NCI-H2081 treated with DMSO at 0.1 percent for 48 hours (cell line): ENCODE measurements at regions not wholly inside any gene's neighbourhood (a gene's known extent, or its start where the extent isn't known, plus 50 kb on each side); places are given as distances from the start of the nearest gene placed in this dataset.

Experiments used
- DNase-seq: peaks from one replicate; lab custom pipeline; 2025; lab: John Stamatoyannopoulos, UW

DNA sequence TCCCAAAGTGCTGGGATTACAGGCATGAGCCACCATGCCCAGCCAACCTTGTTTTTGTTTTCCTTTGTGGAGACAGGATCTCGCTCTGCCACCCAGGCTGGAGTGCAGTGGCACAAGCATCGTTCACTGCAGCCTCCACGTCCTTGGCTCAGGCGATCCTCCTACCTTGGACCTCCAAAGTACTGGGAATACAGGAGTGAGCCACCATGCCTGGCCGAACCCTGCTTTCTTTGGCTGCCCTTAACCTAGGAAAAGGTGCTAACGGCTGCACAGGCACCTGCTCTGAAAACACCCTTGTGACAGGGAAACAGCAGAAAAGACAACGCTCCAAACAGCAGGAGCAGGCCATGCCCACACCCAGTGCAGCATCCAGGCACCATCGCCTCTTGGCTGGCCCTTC, 71.9 kb downstream of the OAT start:
- no peak for DNase-seq

DNA sequence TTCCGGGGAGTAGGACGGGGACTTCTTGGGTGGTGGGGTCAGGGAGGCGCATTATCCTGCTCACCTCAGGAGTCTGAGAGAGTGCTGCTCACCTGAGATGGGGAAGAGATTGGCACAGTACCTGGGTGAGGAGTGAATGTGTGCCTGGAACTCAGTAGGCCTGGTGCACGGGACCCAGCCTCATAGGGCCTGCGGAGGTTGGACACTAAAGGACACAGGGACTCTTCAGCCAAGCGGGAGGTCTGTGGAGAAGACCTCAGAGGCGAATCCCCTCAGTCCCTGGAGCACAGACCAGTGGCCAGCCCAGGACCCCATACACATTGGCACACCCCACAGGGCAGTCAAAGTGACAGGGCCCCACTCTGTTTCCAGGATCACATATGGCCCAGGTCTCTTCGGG, 73.2 kb downstream of the OAT start:
- DNase-seq: no peak

DNA sequence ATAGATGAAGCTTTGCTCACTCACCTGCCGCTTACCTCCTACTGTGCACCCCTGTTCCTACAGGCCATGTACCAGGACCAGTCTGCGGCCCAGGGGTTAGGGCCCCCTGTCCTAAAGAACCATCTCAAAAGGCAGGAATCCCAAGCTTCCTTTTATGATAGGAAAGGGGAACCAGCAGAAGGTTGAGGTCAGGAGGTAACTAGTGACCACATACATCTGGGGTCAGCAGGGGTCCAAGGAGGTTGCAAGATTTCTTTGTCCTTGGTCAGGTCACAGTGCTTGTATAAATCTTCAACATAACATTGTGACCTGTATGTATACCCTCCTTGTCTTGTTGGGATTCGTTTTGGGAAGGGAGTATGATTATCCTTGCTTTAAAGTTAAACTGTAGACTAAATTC, 73.8 kb downstream of the OAT start:
- DNase-seq: no peak

DNA sequence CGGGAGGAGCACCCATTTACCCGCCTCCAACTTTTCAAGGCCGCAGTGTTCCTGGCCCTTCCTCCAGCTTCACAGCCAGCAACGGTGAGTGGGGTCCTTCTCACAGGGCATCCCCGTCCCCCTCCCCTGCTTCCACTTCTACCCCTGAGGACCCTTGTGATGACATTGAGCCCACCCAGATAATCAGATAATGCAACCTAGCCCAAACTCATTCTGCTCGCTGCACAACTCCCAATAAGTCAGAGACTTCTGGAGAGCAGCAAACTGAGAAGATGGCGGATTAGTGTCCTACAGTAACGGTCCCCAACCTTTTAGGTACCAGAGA, 74.5 kb downstream of the OAT start:
- no peak for DNase-seq

DNA sequence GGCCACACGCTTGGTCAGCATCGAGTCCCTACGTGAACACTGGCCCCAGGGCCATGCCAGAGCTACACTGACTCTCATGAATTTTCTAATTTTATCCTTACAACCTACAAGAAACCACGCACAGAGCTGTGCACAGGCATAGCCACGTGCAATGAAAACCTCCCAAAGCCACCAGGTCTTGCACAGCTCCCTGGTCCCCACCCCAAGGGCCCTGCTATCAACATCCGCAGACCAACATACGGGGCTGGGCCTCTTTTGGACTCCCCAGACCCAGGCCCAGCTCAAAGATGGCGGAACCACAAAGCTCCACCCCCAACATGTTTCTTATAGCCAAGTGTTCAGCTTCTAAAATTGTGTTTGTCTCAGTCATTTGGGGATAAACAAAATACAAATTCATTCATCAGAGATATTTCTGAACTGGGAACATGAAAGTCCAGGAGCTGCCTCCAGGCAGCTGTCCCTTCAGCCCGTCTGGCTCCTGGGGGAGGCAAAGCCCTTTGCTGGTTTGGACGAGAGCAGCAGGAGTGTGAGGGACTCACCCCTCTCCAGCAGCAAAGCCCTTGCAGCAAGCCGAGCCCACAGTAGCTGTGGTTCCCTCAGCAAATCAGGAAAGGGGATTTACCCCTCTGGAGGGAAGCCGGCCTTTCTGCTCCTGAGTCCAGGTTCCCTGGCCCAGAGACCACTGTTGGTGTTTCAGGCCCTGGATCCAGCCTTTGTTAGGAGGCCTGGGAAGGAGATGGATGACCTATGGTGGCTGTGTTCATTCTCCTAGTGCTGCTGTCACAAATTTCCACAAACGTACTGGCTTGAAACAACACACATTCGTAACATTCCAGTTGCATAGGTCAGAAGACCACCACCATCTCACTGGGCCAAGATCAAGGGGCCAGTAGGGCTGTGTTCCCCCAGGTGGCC, 75.1 kb downstream of the OAT start:
- no peak for DNase-seq

DNA sequence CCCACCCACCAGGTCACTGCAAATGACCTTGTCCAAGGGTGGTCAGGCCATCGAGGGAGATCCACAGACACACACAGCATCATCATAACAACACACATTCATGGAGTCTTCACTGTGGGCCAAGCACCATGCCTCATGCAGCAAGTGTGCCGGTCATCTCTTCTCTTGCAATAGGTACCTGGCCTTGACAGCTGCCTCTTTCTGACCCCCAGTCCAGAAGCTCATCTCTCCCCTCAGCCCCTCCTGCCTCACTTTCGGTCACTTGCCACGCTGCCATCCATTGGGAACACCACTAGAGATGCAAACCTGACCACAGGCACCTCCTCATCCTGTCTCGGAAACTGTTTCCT, 75.9 kb downstream of the OAT start:
- DNase-seq: no peak

DNA sequence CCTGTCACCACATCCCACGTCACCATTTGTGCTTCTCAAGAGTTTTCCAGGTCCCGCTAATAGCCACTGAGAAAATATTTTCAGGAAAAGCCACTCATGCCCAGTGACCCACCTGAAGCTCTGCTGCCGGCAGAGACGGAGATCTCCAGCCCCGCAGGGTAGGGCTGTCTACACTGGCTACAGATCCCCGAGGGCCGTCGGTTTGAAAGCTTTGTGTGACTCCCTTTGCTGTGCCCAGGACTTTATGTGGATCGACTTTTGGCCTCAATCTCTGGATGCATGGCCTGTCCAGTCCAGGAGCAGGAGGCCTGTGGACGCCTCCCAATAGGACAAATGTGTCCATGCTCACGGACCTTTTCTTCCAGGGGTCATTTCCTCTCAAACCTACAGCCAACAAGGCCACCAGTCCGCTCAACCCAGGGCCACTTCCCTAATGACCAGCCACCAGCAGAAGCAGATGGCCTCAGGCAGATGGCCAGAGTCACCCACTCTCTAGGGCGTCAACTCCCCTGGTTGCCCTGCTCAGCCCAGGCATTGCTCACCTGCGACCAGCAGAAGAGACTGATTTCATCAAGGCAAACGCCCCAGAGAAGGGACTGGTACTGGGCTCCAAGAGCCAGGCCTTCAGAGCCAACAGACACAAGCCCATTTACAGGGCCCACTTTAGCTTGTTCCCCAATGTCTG, 76.4 kb downstream of the OAT start:
- no peak for DNase-seq

DNA sequence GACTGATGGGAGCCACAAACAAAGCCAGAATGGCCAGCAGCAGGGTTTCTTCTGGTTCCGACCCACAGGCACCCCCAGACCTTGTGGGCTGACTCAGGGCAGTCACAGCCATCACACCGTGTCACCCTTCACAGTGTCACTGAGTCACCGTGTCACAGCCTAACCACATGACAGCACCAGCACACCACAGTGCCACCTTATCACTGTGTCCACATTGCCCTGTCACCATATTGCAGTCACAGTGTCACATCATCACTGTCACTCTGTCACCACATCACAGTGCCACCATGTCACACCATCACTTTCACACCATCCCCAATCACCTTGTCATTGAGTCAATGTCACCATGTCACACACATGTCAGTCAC, 77.0 kb downstream of the OAT start:
- no peak for DNase-seq

DNA sequence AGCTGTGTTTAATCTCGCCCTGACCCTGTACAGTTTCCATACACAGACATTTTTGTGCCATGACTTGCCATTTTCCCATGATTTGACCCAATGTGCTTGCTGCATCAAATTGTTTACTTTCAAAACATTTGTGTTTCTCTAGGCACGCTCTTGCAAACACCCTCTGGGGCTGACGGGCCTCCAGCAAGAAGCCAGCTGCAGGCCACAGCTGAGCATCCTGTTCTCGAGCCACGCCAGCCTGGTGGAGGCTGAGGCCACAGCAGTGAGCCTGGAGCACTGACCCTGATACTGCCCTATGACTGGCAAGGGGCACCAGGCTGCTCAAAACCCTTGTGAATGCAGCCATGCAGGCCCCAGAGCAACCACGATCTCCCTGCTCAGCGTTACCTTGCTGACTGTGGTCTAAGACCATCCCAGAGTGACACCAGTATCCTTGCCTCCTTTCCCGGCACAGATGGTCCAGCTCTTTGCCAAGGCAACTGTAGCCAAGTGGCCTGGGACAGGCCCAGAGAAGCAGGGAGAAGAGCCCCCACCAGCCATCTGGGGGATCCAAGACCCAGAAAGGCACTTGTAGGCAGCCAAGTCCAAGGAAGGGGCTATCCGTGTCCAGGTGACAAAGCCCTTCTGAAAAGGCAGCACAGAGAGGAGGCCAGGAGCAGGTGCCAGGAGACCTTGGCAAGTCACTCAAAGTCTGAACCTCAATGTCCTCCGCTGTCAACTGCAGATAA, 78.5 kb downstream of the OAT start:
- no peak for DNase-seq

DNA sequence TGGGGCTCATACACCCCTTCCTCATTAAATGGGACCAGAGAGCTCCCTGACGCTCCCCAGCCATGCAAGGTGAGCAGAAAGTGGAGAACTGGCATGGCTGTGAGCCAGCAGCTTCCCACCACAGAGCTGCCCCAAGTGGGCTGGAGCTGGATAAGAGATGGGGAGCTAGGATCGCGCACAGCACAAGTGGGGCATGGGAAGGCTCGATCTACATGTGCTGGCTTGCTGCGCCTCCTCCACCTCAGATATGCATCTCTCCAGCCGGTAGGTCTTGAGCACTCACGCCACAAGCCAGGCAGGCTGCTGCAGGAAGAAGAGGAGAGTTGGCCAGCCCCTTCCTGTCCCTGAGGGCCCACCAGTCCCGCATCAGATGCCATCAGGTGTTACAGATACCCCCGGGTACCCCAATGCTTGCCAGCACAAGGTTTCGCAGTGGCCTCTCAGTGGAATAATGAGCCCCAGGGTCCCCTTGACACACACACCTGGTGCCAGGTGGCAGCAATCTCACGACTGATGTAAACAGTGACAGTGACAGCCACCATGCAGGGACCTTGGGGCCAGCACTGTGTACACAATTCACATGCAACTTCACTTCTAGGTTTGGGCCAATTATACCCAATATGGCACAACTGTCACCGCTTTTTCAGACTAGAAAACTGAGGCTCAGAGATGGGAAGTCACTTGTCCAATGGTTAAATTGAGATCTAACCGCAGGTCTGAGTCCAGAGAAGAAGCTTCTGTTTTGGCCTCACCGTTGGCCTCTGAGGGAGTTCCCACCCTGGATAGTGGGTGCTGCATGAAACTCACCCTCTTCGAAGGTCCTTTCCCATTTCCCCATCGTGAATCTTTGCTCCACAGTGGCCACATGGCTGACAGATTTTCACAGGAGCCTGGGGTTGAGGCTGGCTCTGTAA, 79.3 kb downstream of the OAT start:
- no peak for DNase-seq

DNA sequence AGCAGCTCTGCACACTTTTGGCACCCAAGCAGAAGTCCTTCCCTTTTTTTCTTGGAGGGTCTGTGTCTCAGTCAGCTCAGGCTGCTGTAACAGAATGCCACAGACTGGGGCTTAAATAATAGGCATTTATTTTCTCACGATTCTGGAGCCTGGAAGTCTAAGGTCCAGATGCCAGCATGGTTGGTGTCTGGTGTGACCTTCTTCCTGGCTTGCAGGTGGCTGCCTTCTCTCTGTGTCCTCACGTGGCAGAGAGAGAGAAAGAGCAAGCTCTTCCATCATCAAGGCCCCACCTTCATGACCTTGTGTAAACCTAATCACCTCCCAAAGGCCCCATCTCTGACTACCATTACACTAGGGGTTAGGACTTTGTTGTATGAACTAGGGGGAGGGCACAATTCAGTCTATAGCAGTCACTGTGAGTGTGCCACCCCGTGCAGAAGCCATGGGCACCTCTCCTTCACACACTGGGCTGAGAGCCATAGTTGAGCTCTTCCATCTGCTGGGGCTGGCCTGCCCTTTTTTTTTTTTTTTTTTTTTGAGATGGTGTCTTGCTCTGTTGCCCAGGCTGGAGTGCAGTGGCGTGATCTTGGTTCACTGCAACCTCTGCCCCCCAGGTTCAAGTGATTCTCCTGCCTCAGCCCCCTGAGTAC, 80.3 kb downstream of the OAT start:
- no peak for DNase-seq

DNA sequence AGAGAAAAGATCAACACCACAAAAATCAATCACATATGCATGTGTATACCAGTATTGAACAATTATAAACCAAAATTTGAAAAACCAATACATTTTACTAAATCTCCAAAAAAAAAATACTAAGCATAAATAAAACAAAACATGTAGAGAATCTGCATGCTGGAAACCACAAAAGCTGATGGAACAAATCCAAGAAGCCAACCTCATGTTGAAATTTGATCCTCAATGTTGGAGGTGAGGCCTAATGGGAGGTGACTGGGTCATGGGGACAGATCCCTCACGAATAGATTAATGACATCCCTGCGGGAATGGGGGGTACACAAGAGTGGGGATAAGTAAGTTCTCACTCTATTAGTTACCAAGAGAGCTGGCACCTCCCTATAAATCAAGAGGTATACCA, 82.5 kb downstream of the OAT start:
- no peak for DNase-seq

DNA sequence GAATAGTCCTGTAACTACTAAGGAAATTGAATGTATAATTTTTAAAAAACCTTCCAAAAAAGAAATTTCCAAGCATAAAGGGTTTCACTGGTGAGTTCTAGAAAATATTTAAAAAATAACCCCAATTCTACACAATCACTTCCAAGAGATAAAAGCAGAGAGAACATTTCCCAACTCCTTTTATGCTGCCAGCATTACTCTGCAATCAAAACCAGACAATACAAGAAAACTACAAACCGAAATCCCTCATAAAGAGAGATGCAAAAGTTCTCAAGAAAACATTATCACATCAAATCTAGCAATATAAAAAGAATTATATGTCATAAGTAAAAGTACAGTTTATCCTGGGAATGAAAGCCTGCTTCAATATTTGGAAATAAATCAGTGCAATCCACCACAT, 84.8 kb downstream of the OAT start:
- no peak for DNase-seq

DNA sequence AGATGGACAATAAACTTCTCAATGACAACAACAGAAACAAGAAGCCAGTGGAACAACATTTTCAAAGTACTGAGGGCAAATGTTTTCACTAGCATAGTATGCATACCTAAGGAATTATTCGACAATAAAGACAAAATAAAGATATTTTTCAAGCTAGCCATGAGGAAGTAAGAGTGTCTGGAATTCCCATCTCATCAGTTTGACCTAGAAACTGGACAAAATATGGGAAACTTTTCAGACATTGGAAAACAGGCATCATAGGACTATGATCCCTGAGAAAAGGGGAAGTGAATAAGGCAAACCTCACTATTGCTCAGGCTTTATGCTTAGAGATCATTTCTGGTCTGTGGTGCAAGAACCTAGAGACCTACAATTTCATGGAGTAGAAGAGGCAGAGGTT, 86.3 kb downstream of the OAT start:
- no peak for DNase-seq

DNA sequence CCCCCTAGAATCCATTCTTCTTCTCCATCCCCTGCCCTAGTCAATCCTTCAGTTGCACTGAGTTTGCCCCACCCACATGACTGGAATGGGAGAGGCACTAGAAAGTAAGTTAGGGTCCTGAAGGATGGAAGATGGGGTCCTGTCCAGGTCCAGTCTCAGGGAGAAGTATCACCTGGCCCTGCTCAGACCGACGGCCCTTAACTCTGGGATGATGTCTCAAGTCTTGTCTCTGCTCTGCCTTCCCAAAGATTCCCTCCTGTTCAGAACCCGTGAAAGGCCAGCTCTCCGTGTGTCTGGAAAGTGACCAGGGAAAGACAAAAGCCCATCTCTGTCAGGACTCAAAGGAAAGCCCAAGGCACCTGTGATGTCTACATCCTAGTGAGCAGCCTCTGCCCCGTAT, 88.8 kb downstream of the OAT start:
- DNase-seq: no peak

DNA sequence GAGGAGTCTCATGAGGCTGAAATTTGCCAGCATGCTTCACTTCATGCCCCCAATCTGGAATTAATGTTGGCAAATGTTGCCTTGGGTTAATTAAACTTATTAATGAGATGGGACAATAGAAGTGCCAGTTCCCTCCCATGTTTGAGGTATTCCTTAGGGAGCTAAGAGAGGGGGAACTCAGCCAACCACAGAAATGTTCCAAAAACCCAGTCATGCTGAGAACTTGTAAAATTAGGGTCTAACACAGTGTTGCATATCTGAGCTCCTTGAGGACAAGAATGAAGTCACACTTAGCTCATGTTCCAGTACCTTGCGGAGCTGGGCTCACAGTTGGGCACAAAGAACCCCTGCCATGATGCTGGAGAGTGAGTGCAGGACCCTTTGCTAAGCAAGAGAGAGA, 89.4 kb downstream of the OAT start:
- DNase-seq: no peak

DNA sequence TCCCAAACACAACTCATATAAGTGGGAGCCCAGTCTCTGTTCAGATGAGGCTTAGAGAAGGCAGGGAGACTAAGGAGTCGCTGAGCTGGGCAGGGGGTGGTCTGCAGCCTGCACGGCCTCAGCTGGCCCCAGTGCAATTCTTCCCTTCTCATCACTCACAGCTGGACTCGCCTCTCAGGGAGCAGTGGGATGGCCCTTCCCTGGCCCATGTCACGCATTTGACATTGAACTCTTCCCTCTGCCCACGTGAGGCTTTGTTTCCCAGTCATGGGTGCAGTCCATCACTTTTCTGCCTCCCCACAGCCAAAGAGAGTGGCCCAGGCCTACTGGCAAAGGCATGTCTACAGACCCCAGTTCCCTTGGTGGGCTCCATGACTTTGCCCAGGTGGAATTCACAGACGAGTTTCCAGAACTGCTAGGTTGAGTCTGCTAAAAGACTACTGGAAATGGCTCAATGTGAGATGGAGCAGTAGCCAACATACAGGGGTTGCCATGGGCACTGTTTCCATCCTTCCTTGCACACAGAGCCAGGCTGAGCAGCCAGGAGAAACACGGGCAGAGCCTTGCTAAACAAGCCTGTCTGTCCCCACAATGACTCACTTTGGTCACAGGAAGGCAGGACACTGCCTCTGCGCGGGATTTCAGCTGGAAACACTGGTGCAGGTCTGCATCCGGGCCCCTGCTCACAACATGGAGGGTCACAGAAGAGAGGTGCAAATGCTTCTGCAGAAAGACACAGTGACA, 90.1 kb downstream of the OAT start:
- no peak for DNase-seq

DNA sequence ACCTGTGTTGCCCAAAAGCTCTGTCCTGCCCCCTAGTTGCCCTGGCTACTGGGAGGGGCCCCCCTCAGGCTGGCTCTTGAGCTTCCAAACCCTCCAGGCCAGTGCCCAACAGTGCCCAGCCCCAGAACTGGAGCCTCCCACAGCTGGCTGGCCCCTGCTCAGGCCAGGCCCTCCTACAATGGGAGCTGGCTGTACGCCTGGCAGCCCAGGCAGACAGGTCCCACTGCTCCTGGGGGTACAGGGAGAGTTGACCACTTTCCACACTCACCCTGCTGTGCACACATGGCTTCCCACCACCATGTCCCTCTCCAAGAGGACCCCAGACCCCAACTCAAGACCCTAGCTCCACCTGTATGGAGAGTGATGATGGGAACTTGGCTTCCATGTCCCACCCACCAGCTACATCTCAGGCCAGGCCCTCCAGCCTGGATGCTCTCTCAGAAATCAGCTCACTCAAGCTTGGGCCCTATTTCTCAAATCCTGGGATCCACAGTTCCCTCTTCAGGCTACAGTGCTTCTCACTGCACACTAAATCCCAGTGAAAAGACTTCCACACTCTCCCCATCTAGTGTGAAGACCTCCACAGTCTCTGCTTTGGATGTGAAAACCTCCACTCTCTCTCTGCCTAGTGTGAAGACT, 92.6 kb downstream of the OAT start:
- no peak for DNase-seq

DNA sequence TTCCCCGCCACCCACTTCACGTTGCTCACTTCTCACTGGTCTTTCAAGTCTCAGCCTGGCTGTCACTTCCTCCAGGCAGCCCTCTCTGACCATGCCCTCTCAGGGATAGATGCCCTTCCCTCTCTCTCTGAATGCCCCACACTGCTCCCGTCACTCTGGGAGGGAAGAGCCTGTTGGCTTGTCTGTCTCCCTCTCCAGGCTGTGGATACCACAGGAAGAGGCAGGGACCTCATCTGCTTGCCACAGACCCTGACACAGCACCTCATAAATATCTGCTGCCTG, 93.1 kb downstream of the OAT start:
- no peak for DNase-seq

DNA sequence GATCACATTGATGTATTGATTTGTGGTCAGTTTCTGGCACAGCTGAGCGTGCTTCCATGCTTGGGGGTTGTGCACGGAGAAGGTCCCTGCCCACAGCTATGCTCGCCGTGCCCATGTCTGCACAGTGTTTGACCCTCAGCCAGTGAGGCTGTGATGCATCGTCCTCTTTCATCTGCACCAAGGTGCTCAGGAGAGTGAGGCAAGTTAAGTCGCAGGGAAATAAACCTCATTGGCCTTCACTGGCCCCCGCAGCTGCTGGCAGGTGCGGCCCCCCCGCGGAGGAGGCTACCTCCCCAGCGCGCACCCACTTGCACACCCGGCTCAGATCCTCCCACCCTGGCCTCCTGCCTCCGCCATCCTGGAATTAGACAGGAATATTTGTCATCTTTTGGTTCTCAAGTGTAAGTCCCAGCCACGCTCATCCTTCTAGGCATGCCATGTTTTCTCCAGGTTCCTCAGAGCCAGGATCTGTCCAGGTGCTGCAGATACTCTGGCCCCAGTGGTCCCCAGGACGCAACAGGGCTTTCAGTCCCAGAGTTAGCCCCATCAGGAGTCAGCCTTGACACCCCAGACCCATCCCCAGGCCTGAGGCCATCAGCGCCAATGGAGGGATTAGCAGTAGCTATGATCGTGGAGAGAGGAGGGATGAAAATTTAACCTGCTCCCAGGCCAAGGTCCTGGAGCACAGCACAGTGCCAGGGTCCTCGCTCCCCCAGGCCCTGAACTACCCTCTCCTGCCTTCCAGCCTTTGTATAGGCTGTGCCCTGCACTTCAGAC, 93.7 kb downstream of the OAT start:
- DNase-seq: no peak
